ENCODE measurements at regions not wholly inside any gene's neighbourhood (a gene's known extent, or its start where the extent isn't known, plus 50 kb on each side); places are given as distances from the start of the nearest gene placed in this dataset.

GRCh38 chr12:115259968-115260747 is 576.2 kb upstream of the TBX3 start:
- H3K9ac ChIP-seq (ENCODE audit: low read depth, low read length): no peak overlapping the region
- H3K9me3 ChIP-seq (ENCODE audit: control insufficient read depth, insufficient read depth, low read length): no peaks in the 10 kb centered on the region
- no peaks in the 10 kb centered on the region for H3K36me3 ChIP-seq (ENCODE audit: insufficient read depth, low read length)
- H3K4me1 ChIP-seq (ENCODE audit: insufficient read depth, low read length): no peaks in the 10 kb centered on the region

GRCh38 chr12:115257791-115258190 is 573.8 kb upstream of the TBX3 start:
- Histone ChIP-seq H3K9ac (ENCODE audit: low read depth, low read length) (no peak overlapping the region), H3K9me3 (ENCODE audit: control insufficient read depth, insufficient read depth, low read length) (no peaks in the 10 kb centered on the region), H3K4me1 (ENCODE audit: insufficient read depth, low read length) (no peaks in the 10 kb centered on the region), H3K36me3 (ENCODE audit: insufficient read depth, low read length) (no peaks in the 10 kb centered on the region)

- H3K36me3 ChIP-seq (ENCODE audit: insufficient read depth, low read length): no peaks in the 10 kb centered on the region
- no peak overlapping the region for H3K9ac ChIP-seq (ENCODE audit: low read depth, low read length)
- H3K4me1 ChIP-seq (ENCODE audit: insufficient read depth, low read length): no peaks in the 10 kb centered on the region
- no peaks in the 10 kb centered on the region for H3K9me3 ChIP-seq (ENCODE audit: control insufficient read depth, insufficient read depth, low read length)
Measured at GRCh38 chr12:115255962-115256361, 572.0 kb upstream of the TBX3 start.

- Histone ChIP-seq H3K4me1 (ENCODE audit: insufficient read depth, low read length) (no peaks in the 10 kb centered on the region), H3K9ac (ENCODE audit: low read depth, low read length) (no peak overlapping the region), H3K36me3 (ENCODE audit: insufficient read depth, low read length) (no peaks in the 10 kb centered on the region), H3K9me3 (ENCODE audit: control insufficient read depth, insufficient read depth, low read length) (no peaks in the 10 kb centered on the region)
Measured at GRCh38 chr12:115255257-115255656, 571.3 kb upstream of the TBX3 start.

- Histone ChIP-seq H3K4me1 (ENCODE audit: insufficient read depth, low read length) (no peaks in the 10 kb centered on the region), H3K9me3 (ENCODE audit: control insufficient read depth, insufficient read depth, low read length) (no peaks in the 10 kb centered on the region), H3K36me3 (ENCODE audit: insufficient read depth, low read length) (no peaks in the 10 kb centered on the region), H3K9ac (ENCODE audit: low read depth, low read length) (no peak overlapping the region)
Measured at GRCh38 chr12:115253049-115253448, 569.1 kb upstream of the TBX3 start.

GRCh38 chr12:115251727-115252126 is 567.8 kb upstream of the TBX3 start:
- H3K4me1 ChIP-seq (ENCODE audit: insufficient read depth, low read length): no peaks in the 10 kb centered on the region
- H3K36me3 ChIP-seq (ENCODE audit: insufficient read depth, low read length): no peaks in the 10 kb centered on the region
- no peaks in the 10 kb centered on the region for H3K9me3 ChIP-seq (ENCODE audit: control insufficient read depth, insufficient read depth, low read length)
- no peak overlapping the region for H3K9ac ChIP-seq (ENCODE audit: low read depth, low read length)

- Histone ChIP-seq H3K9me3 (ENCODE audit: control insufficient read depth, insufficient read depth, low read length) (no peaks in the 10 kb centered on the region), H3K4me1 (ENCODE audit: insufficient read depth, low read length) (no peaks in the 10 kb centered on the region), H3K9ac (ENCODE audit: low read depth, low read length) (no peak overlapping the region), H3K36me3 (ENCODE audit: insufficient read depth, low read length) (no peaks in the 10 kb centered on the region)
Measured at GRCh38 chr12:115249671-115250278, 565.8 kb upstream of the TBX3 start.

GRCh38 chr12:115245020-115245419 is 561.0 kb upstream of the TBX3 start:
- Histone ChIP-seq H3K4me1 (ENCODE audit: insufficient read depth, low read length) (no peaks in the 10 kb centered on the region), H3K9ac (ENCODE audit: low read depth, low read length) (no peak overlapping the region), H3K9me3 (ENCODE audit: control insufficient read depth, insufficient read depth, low read length) (no peaks in the 10 kb centered on the region), H3K36me3 (ENCODE audit: insufficient read depth, low read length) (no peaks in the 10 kb centered on the region)

- Histone ChIP-seq H3K4me1 (ENCODE audit: insufficient read depth, low read length) (no peaks in the 10 kb centered on the region), H3K9me3 (ENCODE audit: control insufficient read depth, insufficient read depth, low read length) (no peaks in the 10 kb centered on the region), H3K36me3 (ENCODE audit: insufficient read depth, low read length) (no peaks in the 10 kb centered on the region), H3K9ac (ENCODE audit: low read depth, low read length) (no peak overlapping the region)
Measured at GRCh38 chr12:115243933-115244628, 560.1 kb upstream of the TBX3 start.

- Histone ChIP-seq H3K9ac (ENCODE audit: low read depth, low read length) (no peak overlapping the region), H3K9me3 (ENCODE audit: control insufficient read depth, insufficient read depth, low read length) (no peaks in the 10 kb centered on the region), H3K36me3 (ENCODE audit: insufficient read depth, low read length) (no peaks in the 10 kb centered on the region), H3K4me1 (ENCODE audit: insufficient read depth, low read length) (no peaks in the 10 kb centered on the region)
Measured at GRCh38 chr12:115240251-115240650, 556.3 kb upstream of the TBX3 start.

GRCh38 chr12:115235880-115236279 is 551.9 kb upstream of the TBX3 start:
- Histone ChIP-seq H3K36me3 (ENCODE audit: insufficient read depth, low read length) (no peaks in the 10 kb centered on the region), H3K4me1 (ENCODE audit: insufficient read depth, low read length) (peaks cover 6% of the 10 kb centered on the region; the same call in 1 of the 2 replicates), H3K9ac (ENCODE audit: low read depth, low read length) (no peak overlapping the region), H3K9me3 (ENCODE audit: control insufficient read depth, insufficient read depth, low read length) (no peaks in the 10 kb centered on the region)

GRCh38 chr12:115233891-115234543 is 550.0 kb upstream of the TBX3 start:
- no peak overlapping the region for H3K9ac ChIP-seq (ENCODE audit: low read depth, low read length)
- no peaks in the 10 kb centered on the region for H3K9me3 ChIP-seq (ENCODE audit: control insufficient read depth, insufficient read depth, low read length)
- no peaks in the 10 kb centered on the region for H3K36me3 ChIP-seq (ENCODE audit: insufficient read depth, low read length)
- H3K4me1 ChIP-seq (ENCODE audit: insufficient read depth, low read length): peaks cover 6% of the 10 kb centered on the region; the same call in 1 of the 2 replicates

- no peaks in the 10 kb centered on the region for H3K36me3 ChIP-seq (ENCODE audit: insufficient read depth, low read length)
- no peaks in the 10 kb centered on the region for H3K9me3 ChIP-seq (ENCODE audit: control insufficient read depth, insufficient read depth, low read length)
- peaks cover 6% of the 10 kb centered on the region; the same call in 1 of the 2 replicates for H3K4me1 ChIP-seq (ENCODE audit: insufficient read depth, low read length)
- no peak overlapping the region for H3K9ac ChIP-seq (ENCODE audit: low read depth, low read length)
Measured at GRCh38 chr12:115232455-115233156, 548.6 kb upstream of the TBX3 start.

- no peaks in the 10 kb centered on the region for H3K9me3 ChIP-seq (ENCODE audit: control insufficient read depth, insufficient read depth, low read length)
- peaks cover 6% of the 10 kb centered on the region; the same call in 1 of the 2 replicates for H3K4me1 ChIP-seq (ENCODE audit: insufficient read depth, low read length)
- no peaks in the 10 kb centered on the region for H3K36me3 ChIP-seq (ENCODE audit: insufficient read depth, low read length)
- no peak overlapping the region for H3K9ac ChIP-seq (ENCODE audit: low read depth, low read length)
Measured at GRCh38 chr12:115230606-115231005, 546.6 kb upstream of the TBX3 start.

Measured in ES-I3 (cell line).